MM.1S (cell line): ENCODE measurements at regions not wholly inside any gene's neighbourhood (a gene's known extent, or its start where the extent isn't known, plus 50 kb on each side); places are given as distances from the start of the nearest gene placed in this dataset.

ENCODE experiments used
- CTCF ChIP-seq: fragments of 300-600 bp; sonication (generic); IDR thresholded peaks from 2 replicates; pipeline ENCODE4 v1.5.1; 2016; ENCODE audit warnings: antibody characterized with exemption, low read length, mixed read lengths
- EZH2phosphoT487 ChIP-seq: fragments of 300-600 bp; sonication (generic); IDR thresholded peaks from 2 replicates; pipeline ENCODE4 v1.6.1; 2018; ENCODE audit warnings: antibody characterized with exemption, low read length

GRCh38 chr5:28602429-28602828, 1564.0 kb upstream of the CDH9 start:
- TF ChIP-seq CTCF (no peak), EZH2phosphoT487 (no peak)
